GM23248 (cell line): ENCODE measurements at regions not wholly inside any gene's neighbourhood (a gene's known extent, or its start where the extent isn't known, plus 50 kb on each side); places are given as distances from the start of the nearest gene placed in this dataset.

Experiments used
- EZH2 ChIP-seq: fragments of 200-600 bp; sonication (generic); IDR thresholded peaks from 2 replicates; pipeline ENCODE4 v1.6.1; 2018; ENCODE audit warnings: antibody characterized with exemption, mild to moderate bottlenecking; ENCODE audit not compliant: insufficient read depth, poor library complexity, severe bottlenecking
- EZH2phosphoT487 ChIP-seq: fragments of 200-600 bp; sonication (generic); IDR thresholded peaks from 2 replicates; pipeline ENCODE4 v1.6.1; 2018; ENCODE audit warnings: antibody characterized with exemption, moderate library complexity, mild to moderate bottlenecking, low read depth; ENCODE audit not compliant: insufficient read depth

DNA sequence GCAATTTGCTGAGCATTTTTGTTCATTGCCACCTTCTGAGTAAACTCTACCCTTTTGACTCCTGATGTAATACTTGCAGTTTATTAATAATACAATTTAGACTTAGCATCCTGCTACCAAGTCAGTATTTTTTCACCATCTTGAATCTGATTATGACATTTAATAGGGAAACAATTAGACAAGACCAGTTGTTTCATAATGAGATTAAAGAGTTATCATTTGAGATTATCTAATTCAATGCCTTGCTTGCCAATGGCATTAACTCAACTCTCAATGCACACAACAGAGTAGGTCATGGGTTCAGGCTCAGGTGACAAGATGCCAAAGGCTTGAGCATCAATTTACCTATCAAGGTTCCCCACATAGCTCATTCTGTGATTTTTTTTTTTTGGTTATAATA is 488.4 kb downstream of the DISC1 start:
- no peak for TF ChIP-seq EZH2
- no peak for TF ChIP-seq EZH2phosphoT487
